Esophagus muscularis mucosa (tissue), 4 donors: ENCODE measurements at regions not wholly inside any gene's neighbourhood (a gene's known extent, or its start where the extent isn't known, plus 50 kb on each side); places are given as distances from the start of the nearest gene placed in this dataset.
A peak's percentile ranks its signal among the peaks of the same experiment; 100 is the strongest.

Experiments used
- DNase-seq: peaks from one replicate; pipeline ENCODE4 v3.0.0-alpha.2; 2017; ENCODE audit errors: extremely low spot score
- H3K27ac ChIP-seq, 4 donors: fragments of 200-600 bp; sonication (generic); replicated peaks in 1 of 4; 1 replicate in 3 of 4; 2 replicates in 1 of 4; pipeline ENCODE4 v1.5.1; 2016 to 2019; ENCODE audit warnings: mild to moderate bottlenecking in 1 of 4
- H3K27me3 ChIP-seq, 4 donors: fragments of 200-600 bp; sonication (generic); one replicate each; pipeline versions ENCODE4 v1.5.1 to v1.6.0; 2016 to 2019
- H3K36me3 ChIP-seq, 4 donors: fragments of 200-600 bp; sonication (generic); one replicate each; pipeline ENCODE4 v1.5.1; 2016 to 2019
- H3K4me1 ChIP-seq, 4 donors: fragments of 200-600 bp; sonication (generic); one replicate each; pipeline ENCODE4 v1.5.1; 2016 to 2019
- H3K4me3 ChIP-seq, 4 donors: fragments of 200-600 bp; sonication (generic); 1 replicate in 2 of 4; 2 replicates in 2 of 4; pipeline ENCODE4 v1.5.1; 2016 to 2019; ENCODE audit warnings: mild to moderate bottlenecking in 4 of 4, moderate library complexity in 1 of 4
- H3K9me3 ChIP-seq, 4 donors: fragments of 200-600 bp; sonication (generic); 1 replicate in 3 of 4; 2 replicates in 1 of 4; pipeline ENCODE4 v1.5.1; 2016 to 2019
- CTCF ChIP-seq, 3 experiments: fragments of 200-600 bp in 2 of 3; fragments of 450-650 bp in 1 of 3; sonication (generic) in 2 of 3; IDR thresholded peaks; one replicate each; pipeline ENCODE4 v1.5.1; 2017 to 2019; ENCODE audit warnings: antibody characterized with exemption in 3 of 3, mild to moderate bottlenecking in 2 of 3, moderate library complexity in 1 of 3
- EP300 ChIP-seq: sonication (generic); formaldehyde crosslinking; IDR thresholded peaks from one replicate; pipeline ENCODE4 v1.6.1; 2017; ENCODE audit warnings: antibody characterized with exemption
- POLR2A ChIP-seq: fragments of 450-650 bp; IDR thresholded peaks from one replicate; pipeline ENCODE4 v1.6.1; 2017; ENCODE audit warnings: antibody characterized with exemption, moderate library complexity, mild to moderate bottlenecking, low read depth
- POLR2AphosphoS5 ChIP-seq, 2 donors: sonication (generic); formaldehyde crosslinking; IDR thresholded peaks; one replicate each; pipeline ENCODE4 v1.6.1; 2017; ENCODE audit warnings: antibody characterized with exemption in 2 of 2
- WGBS: methylation state at CpG from one replicate; pipeline ENCODE4 v1.1.5; 2018; 5-methylcytosine and 5-hydroxymethylcytosine counted together
- intact Hi-C: fragments of 100-400 bp; cut with DNase I; formaldehyde crosslinking; loops from one replicate; pipeline ENCODE4 v1.15.1; 2023

- H3K36me3 ChIP-seq, result no peaks in the 10 kb centered on the region
- WGBS, result 54% methylated on average over 4 of the region's 4 CpGs
- H3K4me3 ChIP-seq, result no peak overlapping the region
- peaks cover 0 to 6% (median 2%) of the 10 kb centered on the region in 4 donors for H3K9me3 ChIP-seq
- no peak overlapping the region for H3K27ac ChIP-seq
- TF ChIP-seq POLR2AphosphoS5 (IDR thresholded peaks at IDR 0.05) (no peak), POLR2A (no peak), CTCF (IDR thresholded peaks at IDR 0.05) (no peak), EP300 (no peak)
- no peaks in the 10 kb centered on the region for H3K4me1 ChIP-seq
- no peaks in the 10 kb centered on the region for H3K27me3 ChIP-seq
- DNase-seq, result no peak
- intact Hi-C loops, result no loop called here
Observed at GRCh38 chr20:7025635-7026034, 258.1 kb downstream of the BMP2 start.

- H3K27me3 ChIP-seq, result no peaks in the 10 kb centered on the region
- H3K4me1 ChIP-seq, result no peaks in the 10 kb centered on the region
- H3K4me3 ChIP-seq, result no peak overlapping the region
- no peak for DNase-seq
- WGBS, result 78% methylated on average over 4 of the region's 4 CpGs
- intact Hi-C loops, result no loop called here
- no peaks in the 10 kb centered on the region for H3K36me3 ChIP-seq
- TF ChIP-seq EP300, result no peak
- TF ChIP-seq POLR2A, result no peak
- TF ChIP-seq CTCF (IDR thresholded peaks at IDR 0.05), result no peak
- TF ChIP-seq POLR2AphosphoS5 (IDR thresholded peaks at IDR 0.05), result no peak
- no peaks in the 10 kb centered on the region for H3K9me3 ChIP-seq
- H3K27ac ChIP-seq, result no peak overlapping the region
Observed at GRCh38 chr20:7029019-7029418, 261.5 kb downstream of the BMP2 start.

GRCh38 chr20:7031222-7031621 lies 263.7 kb downstream of the BMP2 start:
- Histone ChIP-seq H3K27ac (no peak overlapping the region), H3K4me3 (no peak overlapping the region), H3K27me3 (no peaks in the 10 kb centered on the region), H3K9me3 (no peaks in the 10 kb centered on the region), H3K36me3 (no peaks in the 10 kb centered on the region), H3K4me1 (no peaks in the 10 kb centered on the region)
- WGBS, result 44% methylated on average over 1 of the region's 1 CpG
- no peak for DNase-seq
- intact Hi-C loops, result no loop called here
- no peak for TF ChIP-seq EP300
- TF ChIP-seq CTCF (IDR thresholded peaks at IDR 0.05), result peak in 1 of 3 experiments; percentile 16
- no peak for TF ChIP-seq POLR2AphosphoS5 (IDR thresholded peaks at IDR 0.05)
- TF ChIP-seq POLR2A, result no peak

- no peak for DNase-seq
- Histone ChIP-seq H3K27me3 (no peaks in the 10 kb centered on the region), H3K4me1 (no peaks in the 10 kb centered on the region), H3K36me3 (no peaks in the 10 kb centered on the region), H3K9me3 (no peaks in the 10 kb centered on the region), H3K4me3 (no peak overlapping the region), H3K27ac (no peak overlapping the region)
- intact Hi-C loops, result no loop called here
- WGBS, result 80% methylated on average over 2 of the region's 2 CpGs
- TF ChIP-seq CTCF (IDR thresholded peaks at IDR 0.05) (no peak), EP300 (no peak), POLR2A (no peak)
Observed at GRCh38 chr20:7038029-7038428, 270.5 kb downstream of the BMP2 start.

- H3K4me1 ChIP-seq, result no peaks in the 10 kb centered on the region
- H3K27ac ChIP-seq, result no peak overlapping the region
- intact Hi-C loops, result no loop called here
- WGBS, result 81% methylated on average over 3 of the region's 3 CpGs
- no peak for DNase-seq
- H3K36me3 ChIP-seq, result no peaks in the 10 kb centered on the region
- H3K9me3 ChIP-seq, result no peaks in the 10 kb centered on the region
- no peaks in the 10 kb centered on the region for H3K27me3 ChIP-seq
- no peak overlapping the region for H3K4me3 ChIP-seq
- TF ChIP-seq POLR2A, result no peak
- no peak for TF ChIP-seq EP300
- TF ChIP-seq CTCF (IDR thresholded peaks at IDR 0.05), result no peak
- no peak for TF ChIP-seq POLR2AphosphoS5 (IDR thresholded peaks at IDR 0.05)
Observed at GRCh38 chr20:7057611-7058010, 290.1 kb downstream of the BMP2 start.
